Endothelial cell of umbilical vein (primary cell): ENCODE measurements at regions not wholly inside any gene's neighbourhood (a gene's known extent, or its start where the extent isn't known, plus 50 kb on each side); places are given as distances from the start of the nearest gene placed in this dataset.
"Not testable (repeated sequence)": the region's sequence is repeated elsewhere in the genome, so short reads cannot be mapped to it uniquely, and the experiment has no call there.

Experiments used
- BruUV-seq: library from RNA; stranded (reverse); fragments of 400-500 nt; replicated peaks from 2 replicates; lab custom pipeline; 2021; lab: Mats Ljungman, UMichigan
- CTCF ChIA-PET: fragments of 300-600, 350-600 bp; sonication (Branson Sonifier 250); formaldehyde crosslinking; loops from one replicate; lab custom pipeline; 2021; ENCODE audit warnings: antibody characterized with exemption, inconsistent platforms; lab: Charles Lee
- POLR2A ChIA-PET: fragments of 300-600, 350-600 bp; sonication (Branson Sonifier 250); formaldehyde crosslinking; loops from one replicate; lab custom pipeline; 2021; ENCODE audit warnings: antibody characterized with exemption, inconsistent platforms; lab: Charles Lee
- DNase-seq: peaks from one replicate; pipeline ENCODE4 v3.0.0-alpha.2; 2011; ENCODE audit warnings: low read depth, low spot score
- FAIRE-seq: peaks from 2 replicates; lab custom pipeline; 2011; peaks lifted over from hg19 to GRCh38; lab: Jason Lieb, UNC
- H2AFZ ChIP-seq: 2 replicates; pipeline ENCODE4 v1.6.0; 2012; ENCODE audit warnings: low read depth, low read length, control low read depth, inconsistent platforms
- H3K27ac ChIP-seq: 2 replicates; pipeline ENCODE4 v1.5.1; 2011; ENCODE audit warnings: low read depth, mild to moderate bottlenecking, control low read depth, low read length, moderate library complexity; ENCODE audit not compliant: insufficient read depth
- H3K27me3 ChIP-seq, 2 experiments: 2 replicates each; pipeline versions ENCODE4 v1.6.0 to v1.6.1; 2011; ENCODE audit warnings: low read length in 2 of 2, mixed read lengths in 1 of 2; ENCODE audit not compliant: control insufficient read depth in 2 of 2, insufficient read depth in 2 of 2
- H3K36me3 ChIP-seq, 2 experiments: 2 replicates in 1 of 2; 3 replicates in 1 of 2; pipeline ENCODE4 v1.5.1; 2011; ENCODE audit warnings: low read length in 2 of 2, mild to moderate bottlenecking in 1 of 2, moderate library complexity in 1 of 2; ENCODE audit not compliant: control insufficient read depth in 2 of 2, insufficient read depth in 2 of 2; ENCODE audit errors: extremely low read depth in 1 of 2
- H3K4me1 ChIP-seq: 3 replicates; pipeline ENCODE4 v1.5.1; 2011; ENCODE audit warnings: mild to moderate bottlenecking, low read length; ENCODE audit not compliant: control insufficient read depth, insufficient read depth; ENCODE audit errors: extremely low read depth
- H3K4me2 ChIP-seq: 2 replicates; pipeline ENCODE4 v1.6.1; 2011; ENCODE audit warnings: low read length, control low read depth, mixed read lengths; ENCODE audit not compliant: insufficient read depth
- H3K4me3 ChIP-seq, 3 experiments: fragments of 200-600 bp in 1 of 3; sonication (generic), shearing (Covaris generic) in 1 of 3; replicated peaks in 1 of 3; 2 replicates each; pipeline ENCODE4 v1.5.1; 2011 to 2016; ENCODE audit warnings: control low read depth in 3 of 3, low read length in 3 of 3, mild to moderate bottlenecking in 2 of 3, inconsistent platforms in 1 of 3, low read depth in 1 of 3, moderate library complexity in 1 of 3; ENCODE audit not compliant: insufficient read depth in 1 of 3
- H3K79me2 ChIP-seq: 2 replicates; pipeline ENCODE4 v1.6.0; 2012; ENCODE audit warnings: low read length, inconsistent platforms; ENCODE audit not compliant: control insufficient read depth, insufficient read depth
- H3K9ac ChIP-seq: replicated peaks from 2 replicates; pipeline ENCODE3; 2011; ENCODE audit warnings: low read length, control low read depth; ENCODE audit not compliant: insufficient read depth; ENCODE audit errors: extremely low read depth
- H3K9me1 ChIP-seq: replicated peaks from 3 replicates; pipeline ENCODE4 v1.6.0; 2011; ENCODE audit warnings: mild to moderate bottlenecking, low read length; ENCODE audit not compliant: control insufficient read depth, insufficient read depth; ENCODE audit errors: extremely low read depth
- H3K9me3 ChIP-seq: replicated peaks from 2 replicates; pipeline ENCODE4 v1.5.1; 2012; ENCODE audit warnings: low read length, inconsistent platforms; ENCODE audit not compliant: control insufficient read depth, insufficient read depth
- H4K20me1 ChIP-seq: replicated peaks from 2 replicates; pipeline ENCODE3; 2011; ENCODE audit warnings: mild to moderate bottlenecking, low read length; ENCODE audit not compliant: control insufficient read depth, insufficient read depth; ENCODE audit errors: extremely low read depth
- dilution Hi-C: fragments of 300-500 bp; cut with MboI; formaldehyde crosslinking; loops from one replicate; pipeline ENCODE4 v1.15.0; 2019; ENCODE audit warnings: low sequenced_read_pairs; ENCODE audit not compliant: extremely low pct_ligation_motif_present
- intact Hi-C: fragments of 100-400 bp; cut with micrococcal nuclease; formaldehyde crosslinking; loops from one replicate; pipeline ENCODE4 v1.10.0; 2022

DNA sequence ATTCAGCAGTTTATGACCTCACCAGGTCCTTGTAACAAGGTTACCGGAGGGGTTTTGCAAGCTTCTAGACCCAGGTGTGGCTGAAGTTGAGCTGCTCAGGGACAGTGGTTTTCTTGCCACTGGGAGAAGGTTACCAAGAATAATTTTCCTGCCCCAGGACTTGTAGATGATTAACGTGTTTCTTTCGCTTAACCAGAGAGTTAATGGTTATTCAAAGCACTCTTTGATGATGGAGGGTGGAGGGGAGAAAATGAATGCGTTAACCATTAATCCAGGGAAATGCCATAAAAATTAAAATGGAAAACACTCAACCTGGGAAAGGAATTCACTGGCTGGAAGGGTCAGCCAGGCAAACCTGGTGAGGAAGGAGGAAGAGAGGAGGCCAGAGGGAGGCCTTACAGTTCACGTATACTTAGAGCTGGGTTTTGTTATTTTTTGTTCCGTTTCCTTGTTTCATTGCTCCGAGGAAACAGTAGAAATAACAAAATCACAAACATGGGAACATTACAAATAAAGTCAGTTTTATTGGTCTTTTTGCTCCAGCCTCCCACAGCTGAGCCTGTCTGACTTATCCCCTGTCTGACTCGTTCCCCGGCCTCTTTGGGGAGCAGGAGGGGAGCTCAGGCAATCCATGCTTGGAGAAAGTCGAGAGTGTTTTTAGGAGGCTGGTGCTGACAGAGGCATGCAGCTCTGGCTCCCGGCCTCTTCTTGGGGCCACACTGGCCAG lies 207.5 kb upstream of the IRF2BP2 start:
- H3K9me1 ChIP-seq, H3K4me1 ChIP-seq, H3K79me2 ChIP-seq, dilution Hi-C loops, H3K4me3 ChIP-seq, BruUV-seq, H2AFZ ChIP-seq, DNase-seq, H3K27ac ChIP-seq, intact Hi-C loops, POLR2A ChIA-PET, H3K9ac ChIP-seq, H3K27me3 ChIP-seq, H3K4me2 ChIP-seq, FAIRE-seq, CTCF ChIA-PET, H3K36me3 ChIP-seq, H4K20me1 ChIP-seq, H3K9me3 ChIP-seq: not testable (repeated sequence)

- H3K27ac ChIP-seq, POLR2A ChIA-PET, H3K9me1 ChIP-seq, H3K4me2 ChIP-seq, H3K36me3 ChIP-seq, FAIRE-seq, dilution Hi-C loops, BruUV-seq, H3K4me3 ChIP-seq, H3K9me3 ChIP-seq, intact Hi-C loops, H3K9ac ChIP-seq, H3K79me2 ChIP-seq, H2AFZ ChIP-seq, DNase-seq, H3K4me1 ChIP-seq, H3K27me3 ChIP-seq, CTCF ChIA-PET, H4K20me1 ChIP-seq: not testable (repeated sequence)
These were observed 206.9 kb upstream of the IRF2BP2 start for GRCh38 chr1:234816864-234817263.

GRCh38 chr1:234816186-234816851 lies 206.3 kb upstream of the IRF2BP2 start:
- H3K4me3 ChIP-seq, CTCF ChIA-PET, H3K27me3 ChIP-seq, DNase-seq, H4K20me1 ChIP-seq, BruUV-seq, dilution Hi-C loops, H3K4me1 ChIP-seq, H3K4me2 ChIP-seq, intact Hi-C loops, FAIRE-seq, POLR2A ChIA-PET, H3K9ac ChIP-seq, H3K36me3 ChIP-seq, H3K27ac ChIP-seq, H3K9me3 ChIP-seq, H3K9me1 ChIP-seq, H3K79me2 ChIP-seq, H2AFZ ChIP-seq: not testable (repeated sequence)

DNA sequence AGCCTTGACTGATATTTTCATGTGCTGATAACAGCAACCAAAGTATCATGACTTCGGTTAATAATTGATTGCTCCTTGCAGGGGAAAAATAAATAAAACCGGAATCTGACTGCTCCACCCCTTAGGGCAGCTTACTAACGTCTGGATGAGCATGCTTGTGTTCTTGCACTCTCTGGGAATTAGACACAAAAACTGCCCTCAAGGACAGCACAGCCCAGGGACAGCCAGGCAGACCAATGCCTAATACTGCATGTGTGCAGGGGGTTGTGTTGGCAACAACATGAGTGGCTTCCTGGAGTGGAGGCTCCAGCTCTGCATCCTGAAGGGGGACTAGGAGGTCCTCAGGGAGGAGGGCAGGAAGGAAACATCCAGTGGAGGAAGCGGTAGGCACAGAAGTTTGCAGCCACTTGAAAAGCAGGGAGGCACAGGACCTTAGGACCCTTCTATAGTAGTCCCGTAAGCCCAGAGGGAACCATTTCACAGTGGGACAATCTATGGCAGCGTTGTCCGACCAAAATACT lies 205.4 kb upstream of the IRF2BP2 start:
- H2AFZ ChIP-seq, H3K9me3 ChIP-seq, H3K36me3 ChIP-seq, H3K9ac ChIP-seq, BruUV-seq, H3K9me1 ChIP-seq, DNase-seq, dilution Hi-C loops, H3K4me3 ChIP-seq, H4K20me1 ChIP-seq, POLR2A ChIA-PET, H3K27ac ChIP-seq, H3K27me3 ChIP-seq, intact Hi-C loops, FAIRE-seq, H3K4me2 ChIP-seq, H3K4me1 ChIP-seq, CTCF ChIA-PET, H3K79me2 ChIP-seq: not testable (repeated sequence)
